HG02884 (cell line): ENCODE measurements at regions not wholly inside any gene's neighbourhood (a gene's known extent, or its start where the extent isn't known, plus 50 kb on each side); places are given as distances from the start of the nearest gene placed in this dataset.
"Not testable (repeated sequence)": the region's sequence is repeated elsewhere in the genome, so short reads cannot be mapped to it uniquely, and the experiment has no call there.

Experiments used
- ATAC-seq: cut with Tn5 transposase; IDR thresholded peaks from one replicate; pipeline ENCODE4 v1.9.1; 2021; ENCODE audit warnings: mild to moderate bottlenecking, moderate library complexity; ENCODE audit not compliant: unreplicated experiment

DNA sequence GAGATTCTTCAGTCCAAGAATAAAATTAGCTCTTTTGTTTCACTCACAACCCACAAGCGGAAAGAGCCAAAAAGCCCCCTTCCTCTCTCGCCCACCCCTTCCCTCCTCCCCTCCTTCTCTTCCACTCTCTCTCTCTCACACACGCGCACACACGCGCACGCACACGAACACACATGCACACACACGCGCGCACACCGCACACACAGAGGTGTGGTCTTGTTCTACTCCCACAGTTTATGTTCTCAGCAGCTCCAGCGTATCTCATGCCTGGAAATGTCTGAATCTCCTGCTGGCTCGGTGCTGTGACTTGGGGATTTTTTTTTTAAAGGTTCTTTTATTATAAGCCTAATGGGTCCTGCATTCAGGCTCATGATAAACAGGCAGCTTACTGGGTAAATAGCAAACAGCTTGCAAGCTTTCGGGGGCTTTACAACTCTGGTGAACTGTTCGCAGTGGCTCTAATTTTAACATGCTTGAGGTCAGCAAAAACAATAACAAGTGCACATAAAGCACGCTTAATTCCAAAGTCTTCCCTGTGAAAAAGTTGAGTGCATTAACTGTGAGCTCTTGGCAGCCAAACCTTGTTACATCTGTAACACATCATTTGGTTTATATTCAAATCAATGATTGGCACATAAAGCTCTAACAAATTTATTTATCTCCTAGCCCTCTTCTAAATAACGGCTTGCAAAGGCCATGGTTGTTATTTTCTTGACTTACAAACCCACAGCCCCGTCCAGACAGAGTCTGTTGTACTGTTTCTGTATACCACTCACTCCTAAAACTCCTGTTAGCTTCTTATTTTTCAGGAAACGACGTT lies 424.1 kb upstream of the MGMT start:
- ATAC-seq: no peak

DNA sequence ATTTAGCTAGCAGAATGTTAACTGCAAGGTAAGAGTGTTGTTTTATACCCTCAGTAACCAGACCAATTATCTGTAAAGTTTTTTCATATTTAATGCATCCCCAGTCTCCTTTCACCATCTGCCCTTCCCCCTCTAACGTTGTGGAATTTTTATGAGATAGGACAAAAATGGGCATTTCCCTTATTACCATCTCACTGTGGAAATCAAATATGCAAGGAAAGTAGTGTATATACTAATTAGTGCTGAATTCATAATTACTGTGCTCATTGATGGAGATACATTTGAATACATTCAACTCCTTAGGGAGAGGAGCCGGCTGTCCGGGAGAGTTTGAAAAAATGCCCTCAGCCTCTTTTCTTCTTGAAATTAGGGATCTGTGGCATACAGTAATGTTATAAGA lies 423.4 kb upstream of the MGMT start:
- ATAC-seq: no peak

GRCh38 chr10:129045599-129045998 lies 421.4 kb upstream of the MGMT start:
- ATAC-seq: no peak

GRCh38 chr10:129046065-129046681 lies 420.9 kb upstream of the MGMT start:
- no peak for ATAC-seq

DNA sequence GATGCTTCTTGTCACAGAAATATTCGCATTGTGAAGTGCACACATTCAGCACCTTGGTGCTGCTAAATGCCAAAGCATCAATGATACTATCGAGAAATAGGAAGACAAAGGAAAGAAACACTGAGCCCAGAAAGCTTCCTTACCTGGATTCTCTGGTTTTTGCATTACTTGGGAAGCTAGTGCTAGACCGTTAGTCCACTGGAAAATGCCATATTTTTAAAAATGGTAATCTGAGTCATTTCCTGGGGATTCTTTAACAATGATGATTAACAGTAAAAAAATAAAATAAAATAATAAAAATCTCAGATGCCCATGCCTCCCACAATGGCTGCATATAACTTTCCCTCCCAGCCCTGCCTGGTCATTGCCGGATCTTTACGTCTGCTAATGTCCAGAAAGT lies 420.1 kb upstream of the MGMT start:
- no peak for ATAC-seq

GRCh38 chr10:129047600-129047999 lies 419.4 kb upstream of the MGMT start:
- ATAC-seq: no peak

DNA sequence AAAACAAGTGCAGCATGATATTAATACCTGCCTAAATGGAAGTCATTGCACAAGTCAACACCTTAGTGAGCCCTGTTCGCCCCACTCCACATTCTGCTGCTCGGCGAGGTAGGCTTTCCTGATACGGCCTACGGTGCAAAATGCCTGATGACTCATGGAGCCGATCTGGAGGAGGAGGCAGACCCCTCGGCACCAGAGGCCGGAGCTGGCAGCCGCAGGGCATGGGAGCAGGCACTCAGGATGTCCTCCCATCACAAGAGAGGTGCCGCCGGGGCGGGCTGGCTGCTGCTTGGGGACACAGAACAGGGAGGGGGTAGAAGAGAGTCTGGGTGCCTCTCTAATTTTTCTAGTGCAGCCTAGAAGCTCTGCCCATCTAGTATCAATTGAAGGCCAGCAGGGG lies 418.5 kb upstream of the MGMT start:
- ATAC-seq: no peak

- no peak for ATAC-seq
Measured at GRCh38 chr10:129049501-129049900, 417.5 kb upstream of the MGMT start.

DNA sequence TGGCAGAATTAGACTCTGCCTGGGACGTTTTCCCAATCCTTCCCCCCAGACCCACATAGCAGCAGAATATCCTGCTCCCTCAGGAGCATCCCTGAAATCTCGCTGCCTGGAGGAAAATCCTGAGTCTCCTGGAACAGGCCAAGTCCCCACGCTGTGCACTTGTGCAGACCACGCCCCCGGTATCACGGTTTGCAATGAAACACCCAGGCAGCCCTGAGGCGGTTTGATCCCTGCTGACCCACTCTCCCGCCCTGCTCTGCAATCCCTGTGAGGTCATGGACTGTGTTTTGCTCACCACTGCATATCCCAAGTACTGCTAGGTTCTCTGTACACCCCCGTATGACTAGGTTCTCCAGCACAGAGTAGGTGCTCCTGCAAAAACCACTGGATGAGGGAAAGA lies 411.8 kb upstream of the MGMT start:
- no peak for ATAC-seq

GRCh38 chr10:129055986-129056385 lies 411.1 kb upstream of the MGMT start:
- no peak for ATAC-seq

GRCh38 chr10:129056734-129057689 lies 410.0 kb upstream of the MGMT start:
- ATAC-seq: no peak

DNA sequence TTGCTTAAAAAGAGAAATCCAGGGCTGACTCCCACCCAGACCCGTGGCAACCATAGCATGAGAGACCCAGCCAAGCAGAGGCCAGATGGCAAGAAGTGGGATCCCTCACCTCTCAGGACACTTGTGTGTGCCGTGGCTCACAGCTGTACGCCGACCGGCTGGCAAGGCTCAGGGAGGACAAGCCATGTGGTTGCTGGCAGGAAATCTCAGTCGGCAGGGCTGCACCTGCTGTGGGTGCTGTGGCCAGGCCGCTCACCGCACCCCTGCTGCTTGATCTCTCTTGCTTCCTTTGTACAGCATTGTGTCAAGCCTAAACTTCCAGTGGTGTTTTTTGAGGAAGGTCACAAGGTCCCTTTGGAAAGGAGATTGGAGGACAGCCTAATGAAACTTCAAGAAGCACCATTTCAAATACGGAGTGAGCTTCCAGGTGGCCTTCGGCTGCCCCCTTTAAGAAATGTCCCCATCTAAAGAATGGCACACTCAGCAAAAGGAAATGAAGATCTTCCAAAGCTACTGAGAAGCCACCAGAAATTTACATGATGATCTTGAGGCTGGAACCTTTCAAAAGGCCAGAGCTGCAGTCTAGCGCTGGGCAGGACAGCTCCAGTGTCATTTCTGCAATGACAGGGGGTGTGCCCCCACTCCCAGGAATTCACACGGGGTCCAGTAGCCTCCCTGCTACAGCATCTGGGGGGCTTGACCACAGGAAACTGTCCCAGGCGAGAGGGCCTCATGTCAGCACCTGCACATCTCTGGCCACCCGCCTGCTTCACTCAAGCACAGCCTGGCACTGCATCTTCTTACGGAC lies 409.0 kb upstream of the MGMT start:
- peak; percentile 64 for ATAC-seq

DNA sequence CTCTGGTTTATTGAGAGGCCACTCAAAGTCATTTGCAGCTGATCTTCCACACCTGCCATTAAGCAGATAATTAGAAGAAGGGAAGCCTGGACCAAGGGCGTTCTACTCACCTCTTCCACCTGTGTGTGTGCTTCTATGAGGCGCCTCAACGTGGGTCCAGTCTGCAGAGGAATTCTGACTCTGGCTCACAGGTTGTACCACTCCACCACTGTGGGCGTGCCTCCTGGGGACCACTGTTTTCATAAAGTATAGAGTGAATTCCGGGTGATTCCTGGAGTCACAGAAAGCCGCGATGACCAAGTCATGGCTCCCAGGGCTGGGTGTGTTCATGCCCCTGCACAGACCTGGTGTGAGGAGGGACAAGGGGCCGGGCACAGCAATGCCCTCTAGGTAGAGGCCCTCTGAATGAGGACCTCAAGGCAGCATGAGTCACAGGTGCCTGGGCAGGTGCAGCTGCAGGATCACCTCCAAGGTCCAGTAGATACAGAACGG lies 408.3 kb upstream of the MGMT start:
- ATAC-seq: no peak

- no peak for ATAC-seq
Measured at GRCh38 chr10:129059977-129060376, 407.1 kb upstream of the MGMT start.

GRCh38 chr10:129063212-129063611 lies 403.8 kb upstream of the MGMT start:
- ATAC-seq: no peak

- no peak for ATAC-seq
Measured at GRCh38 chr10:129063877-129064276, 403.2 kb upstream of the MGMT start.

GRCh38 chr10:129066529-129066928 lies 400.5 kb upstream of the MGMT start:
- ATAC-seq: not testable (repeated sequence)

DNA sequence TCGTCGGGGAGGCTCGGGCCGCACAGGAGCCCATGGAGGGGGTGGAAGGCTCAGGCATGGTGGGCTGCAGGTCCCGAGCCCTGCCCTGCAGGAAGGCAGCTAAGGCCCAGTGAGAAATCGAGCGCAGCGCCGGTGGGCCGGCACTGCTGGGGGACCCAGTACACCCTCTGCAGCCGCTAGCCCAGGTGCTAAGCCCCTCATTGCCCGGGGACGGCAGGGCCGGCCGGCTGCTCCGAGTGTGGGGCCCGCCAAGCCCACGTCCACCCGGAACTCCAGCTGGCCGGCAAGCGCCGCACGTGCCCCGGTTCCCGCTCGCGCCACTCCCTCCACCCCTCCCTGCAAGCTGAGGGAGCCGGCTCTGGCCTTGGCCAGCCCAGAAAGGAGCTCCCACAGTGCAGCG lies 395.6 kb upstream of the MGMT start:
- ATAC-seq: not testable (repeated sequence)

- ATAC-seq: no peak
Measured at GRCh38 chr10:129074939-129075338, 392.1 kb upstream of the MGMT start.

DNA sequence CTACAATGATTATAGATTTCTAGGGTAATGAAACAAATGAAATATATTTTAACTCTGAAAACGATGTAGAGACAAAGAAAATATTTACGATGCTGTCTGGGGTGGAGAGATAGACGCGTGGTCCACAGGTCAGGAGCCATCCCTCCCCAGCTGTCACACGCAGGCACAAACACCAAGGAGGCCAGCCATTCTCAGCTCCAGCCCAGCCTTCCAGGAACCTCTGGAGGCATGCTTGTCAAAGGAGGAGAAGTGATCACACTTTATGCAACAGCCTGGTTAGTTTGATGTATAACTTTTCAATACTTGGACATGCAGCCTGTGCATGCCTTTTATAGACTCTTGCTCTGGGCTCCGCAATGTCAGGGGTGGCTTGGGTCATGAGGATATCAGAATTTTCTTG lies 391.5 kb upstream of the MGMT start:
- no peak for ATAC-seq
